DOHH2 (cell line): ENCODE measurements at regions not wholly inside any gene's neighbourhood (a gene's known extent, or its start where the extent isn't known, plus 50 kb on each side); places are given as distances from the start of the nearest gene placed in this dataset.

Experiments used
- EZH2phosphoT487 ChIP-seq: fragments of 200-600 bp; sonication (generic); IDR thresholded peaks from 2 replicates; pipeline ENCODE4 v1.6.1; 2017; ENCODE audit warnings: borderline replicate concordance, mild to moderate bottlenecking, antibody characterized with exemption, low read length, moderate library complexity, mixed read lengths
- TF ChIP-seq, protein P1 (sequence below): fragments of 200-600 bp; sonication (generic); IDR thresholded peaks from one replicate; pipeline ENCODE4 v1.5.1; 2014; ENCODE audit warnings: antibody characterized with exemption, mild to moderate bottlenecking, low read depth, low read length; ENCODE audit not compliant: poor library complexity, severe bottlenecking

- TF ChIP-seq, protein P1, sequence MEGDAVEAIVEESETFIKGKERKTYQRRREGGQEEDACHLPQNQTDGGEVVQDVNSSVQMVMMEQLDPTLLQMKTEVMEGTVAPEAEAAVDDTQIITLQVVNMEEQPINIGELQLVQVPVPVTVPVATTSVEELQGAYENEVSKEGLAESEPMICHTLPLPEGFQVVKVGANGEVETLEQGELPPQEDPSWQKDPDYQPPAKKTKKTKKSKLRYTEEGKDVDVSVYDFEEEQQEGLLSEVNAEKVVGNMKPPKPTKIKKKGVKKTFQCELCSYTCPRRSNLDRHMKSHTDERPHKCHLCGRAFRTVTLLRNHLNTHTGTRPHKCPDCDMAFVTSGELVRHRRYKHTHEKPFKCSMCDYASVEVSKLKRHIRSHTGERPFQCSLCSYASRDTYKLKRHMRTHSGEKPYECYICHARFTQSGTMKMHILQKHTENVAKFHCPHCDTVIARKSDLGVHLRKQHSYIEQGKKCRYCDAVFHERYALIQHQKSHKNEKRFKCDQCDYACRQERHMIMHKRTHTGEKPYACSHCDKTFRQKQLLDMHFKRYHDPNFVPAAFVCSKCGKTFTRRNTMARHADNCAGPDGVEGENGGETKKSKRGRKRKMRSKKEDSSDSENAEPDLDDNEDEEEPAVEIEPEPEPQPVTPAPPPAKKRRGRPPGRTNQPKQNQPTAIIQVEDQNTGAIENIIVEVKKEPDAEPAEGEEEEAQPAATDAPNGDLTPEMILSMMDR: no peak
- no peak for TF ChIP-seq EZH2phosphoT487
Observed at GRCh38 chr12:5222729-5223128, 179.1 kb downstream of the KCNA5 start.
